Colonic mucosa (tissue), 4 donors: ENCODE measurements at regions not wholly inside any gene's neighbourhood (a gene's known extent, or its start where the extent isn't known, plus 50 kb on each side); places are given as distances from the start of the nearest gene placed in this dataset.

ENCODE experiments used
- DNase-seq: peaks from one replicate; pipeline ENCODE4 v3.0.0-alpha.2; 2020
- H3K27ac ChIP-seq: fragments of 200-600 bp; one replicate; pipeline ENCODE4 v1.8.0; 2021
- H3K27me3 ChIP-seq: fragments of 200-600 bp; one replicate; pipeline ENCODE4 v1.8.0; 2021
- H3K36me3 ChIP-seq: fragments of 200-600 bp; one replicate; pipeline ENCODE4 v1.8.0; 2021
- H3K4me1 ChIP-seq: fragments of 200-600 bp; one replicate; pipeline ENCODE4 v1.8.0; 2021; ENCODE audit warnings: mild to moderate bottlenecking
- H3K4me3 ChIP-seq: fragments of 200-600 bp; one replicate; pipeline ENCODE4 v1.8.0; 2021
- H3K9ac ChIP-seq, 2 donors: one replicate each; pipeline ENCODE4 v1.7.0; 2013; ENCODE audit warnings: control low read depth in 2 of 2, low read depth in 2 of 2, low read length in 2 of 2
- H3K9me3 ChIP-seq: fragments of 200-600 bp; one replicate; pipeline ENCODE4 v1.8.0; 2021
- intact Hi-C: fragments of 100-400 bp; cut with DNase I; formaldehyde crosslinking; loops from one replicate; pipeline ENCODE4 v1.14.1; 2022
- TF ChIP-seq, protein P1 (sequence below): fragments of 200-600 bp; IDR thresholded peaks from one replicate; pipeline ENCODE4 v1.8.0; 2022; ENCODE audit warnings: antibody characterized with exemption, mild to moderate bottlenecking
- donor health status: healthy.
- donor health status: DM: no; HTN: no; CAD: no.
- donor health status: DM: no; HTN: no; CAD: no.

DNA sequence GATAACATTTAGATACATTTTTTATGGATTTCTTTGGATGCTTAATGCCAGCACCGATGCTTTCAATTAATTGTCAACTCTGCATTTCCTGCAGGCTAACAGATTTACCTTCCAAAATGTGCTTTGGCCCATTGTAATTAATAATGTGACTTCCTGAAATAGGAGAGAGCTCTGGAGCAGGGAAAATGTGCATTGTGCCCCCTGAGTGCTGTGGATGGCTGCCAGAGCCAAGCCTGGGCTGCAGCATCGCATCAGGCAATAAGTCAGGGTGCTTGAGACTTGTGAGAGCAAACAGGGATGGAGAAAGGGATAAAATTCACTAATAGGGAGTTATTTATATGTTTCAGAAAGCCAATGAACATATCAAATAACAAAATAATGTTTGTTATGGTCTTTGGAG, 133.8 kb downstream of the MOBP start:
- Histone ChIP-seq H3K27me3 (no peaks in the 10 kb centered on the region), H3K36me3 (no peaks in the 10 kb centered on the region), H3K4me1 (no peaks in the 10 kb centered on the region), H3K9me3 (no peaks in the 10 kb centered on the region), H3K9ac (no peak overlapping the region), H3K4me3 (no peak overlapping the region), H3K27ac (no peak overlapping the region)
- intact Hi-C loops, result no loop called here
- no peak for DNase-seq
- TF ChIP-seq, protein P1, sequence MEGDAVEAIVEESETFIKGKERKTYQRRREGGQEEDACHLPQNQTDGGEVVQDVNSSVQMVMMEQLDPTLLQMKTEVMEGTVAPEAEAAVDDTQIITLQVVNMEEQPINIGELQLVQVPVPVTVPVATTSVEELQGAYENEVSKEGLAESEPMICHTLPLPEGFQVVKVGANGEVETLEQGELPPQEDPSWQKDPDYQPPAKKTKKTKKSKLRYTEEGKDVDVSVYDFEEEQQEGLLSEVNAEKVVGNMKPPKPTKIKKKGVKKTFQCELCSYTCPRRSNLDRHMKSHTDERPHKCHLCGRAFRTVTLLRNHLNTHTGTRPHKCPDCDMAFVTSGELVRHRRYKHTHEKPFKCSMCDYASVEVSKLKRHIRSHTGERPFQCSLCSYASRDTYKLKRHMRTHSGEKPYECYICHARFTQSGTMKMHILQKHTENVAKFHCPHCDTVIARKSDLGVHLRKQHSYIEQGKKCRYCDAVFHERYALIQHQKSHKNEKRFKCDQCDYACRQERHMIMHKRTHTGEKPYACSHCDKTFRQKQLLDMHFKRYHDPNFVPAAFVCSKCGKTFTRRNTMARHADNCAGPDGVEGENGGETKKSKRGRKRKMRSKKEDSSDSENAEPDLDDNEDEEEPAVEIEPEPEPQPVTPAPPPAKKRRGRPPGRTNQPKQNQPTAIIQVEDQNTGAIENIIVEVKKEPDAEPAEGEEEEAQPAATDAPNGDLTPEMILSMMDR, result no peak

GRCh38 chr3:39605837-39606236, 138.4 kb downstream of the MOBP start:
- Histone ChIP-seq H3K27ac (no peak overlapping the region), H3K36me3 (no peaks in the 10 kb centered on the region), H3K9me3 (no peaks in the 10 kb centered on the region), H3K4me3 (no peak overlapping the region), H3K4me1 (no peaks in the 10 kb centered on the region), H3K27me3 (no peaks in the 10 kb centered on the region), H3K9ac (no peak overlapping the region)
- no peak for DNase-seq
- intact Hi-C loops, result no loop called here
- TF ChIP-seq, protein P1, result no peak

DNA sequence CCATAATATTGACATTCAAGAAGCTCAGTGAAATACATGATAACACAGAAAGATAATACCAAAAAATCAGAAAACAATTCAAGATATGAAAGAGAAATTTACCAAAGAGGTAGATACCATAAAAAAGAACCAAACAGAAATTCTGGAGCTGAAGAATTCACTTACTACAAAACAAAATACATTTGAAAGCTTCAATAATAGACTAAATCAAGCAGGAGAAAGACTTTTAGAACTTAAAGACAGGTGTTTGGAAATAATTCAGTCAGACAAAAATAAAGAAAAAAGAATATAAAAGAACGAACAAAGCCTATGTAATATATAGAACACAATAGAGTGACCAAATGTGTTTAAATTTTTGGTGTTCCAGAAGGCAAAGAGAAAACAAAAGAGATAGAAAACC, 158.7 kb downstream of the MOBP start:
- Histone ChIP-seq H3K27ac (no peak overlapping the region), H3K36me3 (no peaks in the 10 kb centered on the region), H3K9me3 (no peaks in the 10 kb centered on the region), H3K4me1 (no peaks in the 10 kb centered on the region), H3K9ac (no peak overlapping the region), H3K27me3 (no peaks in the 10 kb centered on the region), H3K4me3 (no peak overlapping the region)
- no peak for DNase-seq
- intact Hi-C loops, result no loop called here
- TF ChIP-seq, protein P1, result no peak

- TF ChIP-seq, protein P1, result no peak
- Histone ChIP-seq H3K27ac (no peak overlapping the region), H3K4me1 (no peaks in the 10 kb centered on the region), H3K27me3 (no peaks in the 10 kb centered on the region), H3K9me3 (no peaks in the 10 kb centered on the region), H3K36me3 (no peaks in the 10 kb centered on the region), H3K9ac (no peak overlapping the region), H3K4me3 (no peak overlapping the region)
- DNase-seq, result no peak
- intact Hi-C loops, result no loop called here
Observed at GRCh38 chr3:39631136-39631535, 163.7 kb downstream of the MOBP start.

DNA sequence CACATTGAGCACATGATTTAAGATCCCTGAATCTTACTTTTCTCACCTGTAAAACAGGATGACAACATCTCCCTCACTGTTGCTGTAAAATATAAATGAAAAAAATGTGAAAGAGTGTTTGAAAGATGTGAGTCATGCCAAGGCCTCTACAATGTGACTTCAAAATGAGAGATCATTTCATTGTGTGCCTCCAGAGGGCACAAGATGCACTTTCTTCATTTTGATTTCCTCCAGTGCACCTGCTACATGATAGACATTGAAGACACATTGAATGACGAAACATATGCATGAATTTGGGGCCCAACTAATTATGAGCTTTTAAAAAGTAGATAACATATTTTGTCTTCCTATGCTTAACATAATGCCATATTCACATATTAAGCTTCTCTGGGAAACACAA, 170.3 kb downstream of the MOBP start:
- no peak overlapping the region for H3K4me3 ChIP-seq
- DNase-seq, result no peak
- H3K27ac ChIP-seq, result no peak overlapping the region
- H3K36me3 ChIP-seq, result no peaks in the 10 kb centered on the region
- H3K9ac ChIP-seq, result no peak overlapping the region
- intact Hi-C loops, result no loop called here
- H3K27me3 ChIP-seq, result no peaks in the 10 kb centered on the region
- H3K4me1 ChIP-seq, result no peaks in the 10 kb centered on the region
- TF ChIP-seq, protein P1, result no peak
- no peaks in the 10 kb centered on the region for H3K9me3 ChIP-seq

GRCh38 chr3:39638301-39638700, 170.8 kb downstream of the MOBP start:
- TF ChIP-seq, protein P1, result no peak
- Histone ChIP-seq H3K27ac (no peak overlapping the region), H3K36me3 (no peaks in the 10 kb centered on the region), H3K9me3 (no peaks in the 10 kb centered on the region), H3K4me1 (no peaks in the 10 kb centered on the region), H3K27me3 (no peaks in the 10 kb centered on the region), H3K4me3 (no peak overlapping the region), H3K9ac (no peak overlapping the region)
- DNase-seq, result no peak
- intact Hi-C loops, result no loop called here
